ENCODE measurements at regions not wholly inside any gene's neighbourhood (a gene's known extent, or its start where the extent isn't known, plus 50 kb on each side); places are given as distances from the start of the nearest gene placed in this dataset.

DNA sequence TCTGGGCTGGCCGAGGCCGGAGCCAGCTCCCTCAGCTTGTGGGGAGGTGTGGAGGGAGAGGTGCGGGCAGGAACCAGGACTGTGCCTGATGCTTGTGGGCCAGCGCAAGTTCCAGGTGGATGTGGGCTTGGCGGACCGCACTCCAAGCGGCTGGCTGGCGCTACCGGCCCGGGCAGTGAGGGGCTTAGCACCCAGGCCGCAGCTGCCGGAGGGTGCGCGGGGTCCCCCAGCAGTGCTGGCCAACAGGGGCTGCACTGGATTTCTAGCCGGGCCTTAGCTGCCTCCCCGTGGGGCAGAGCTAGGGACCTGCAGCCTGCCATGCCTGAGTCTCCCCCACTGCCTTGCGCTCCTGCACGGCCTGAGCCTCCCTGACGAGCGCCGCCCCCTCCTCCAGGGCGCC, 242.8 kb downstream of the CCSER2 start:
- TF ChIP-seq, protein P1, sequence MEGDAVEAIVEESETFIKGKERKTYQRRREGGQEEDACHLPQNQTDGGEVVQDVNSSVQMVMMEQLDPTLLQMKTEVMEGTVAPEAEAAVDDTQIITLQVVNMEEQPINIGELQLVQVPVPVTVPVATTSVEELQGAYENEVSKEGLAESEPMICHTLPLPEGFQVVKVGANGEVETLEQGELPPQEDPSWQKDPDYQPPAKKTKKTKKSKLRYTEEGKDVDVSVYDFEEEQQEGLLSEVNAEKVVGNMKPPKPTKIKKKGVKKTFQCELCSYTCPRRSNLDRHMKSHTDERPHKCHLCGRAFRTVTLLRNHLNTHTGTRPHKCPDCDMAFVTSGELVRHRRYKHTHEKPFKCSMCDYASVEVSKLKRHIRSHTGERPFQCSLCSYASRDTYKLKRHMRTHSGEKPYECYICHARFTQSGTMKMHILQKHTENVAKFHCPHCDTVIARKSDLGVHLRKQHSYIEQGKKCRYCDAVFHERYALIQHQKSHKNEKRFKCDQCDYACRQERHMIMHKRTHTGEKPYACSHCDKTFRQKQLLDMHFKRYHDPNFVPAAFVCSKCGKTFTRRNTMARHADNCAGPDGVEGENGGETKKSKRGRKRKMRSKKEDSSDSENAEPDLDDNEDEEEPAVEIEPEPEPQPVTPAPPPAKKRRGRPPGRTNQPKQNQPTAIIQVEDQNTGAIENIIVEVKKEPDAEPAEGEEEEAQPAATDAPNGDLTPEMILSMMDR (IDR thresholded peaks at IDR 0.05; ENCODE audit: control extremely low read depth, extremely low read depth, low read depth, missing control alignments): no peak
- ChIA-PET POLR2A (no interaction called here), CTCF (interaction anchor here (1.4 kb wide), 1 partner anchor 29 kb away, joined by 3 read pairs; no protein-coding TSS in a partner anchor)
- DNase-seq (ENCODE audit: extremely low spot score): no peak

DNA sequence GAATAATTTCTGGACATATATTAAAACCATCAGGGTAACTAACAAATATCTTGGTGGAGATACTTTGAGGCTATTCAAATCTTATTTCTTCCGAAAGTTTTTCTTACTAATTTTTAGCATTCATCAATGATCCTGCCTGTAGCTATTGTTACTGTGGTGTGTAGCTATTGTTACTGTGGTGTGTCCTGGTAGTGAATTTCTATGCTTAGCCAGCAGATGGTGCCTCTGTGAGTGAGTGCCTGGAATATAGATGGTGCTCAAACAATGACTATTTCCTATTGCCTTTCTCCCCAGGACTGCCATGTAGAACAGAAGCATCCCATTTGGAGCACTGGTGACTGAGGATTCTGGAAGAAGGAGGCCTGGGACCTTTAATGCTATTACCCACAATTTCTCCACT, 245.7 kb downstream of the CCSER2 start:
- no peak for DNase-seq (ENCODE audit: extremely low spot score)
- POLR2A ChIA-PET: no interaction called here
- TF ChIP-seq, protein P1 (IDR thresholded peaks at IDR 0.05; ENCODE audit: control extremely low read depth, extremely low read depth, low read depth, missing control alignments): no peak
- CTCF ChIA-PET: no interaction called here

DNA sequence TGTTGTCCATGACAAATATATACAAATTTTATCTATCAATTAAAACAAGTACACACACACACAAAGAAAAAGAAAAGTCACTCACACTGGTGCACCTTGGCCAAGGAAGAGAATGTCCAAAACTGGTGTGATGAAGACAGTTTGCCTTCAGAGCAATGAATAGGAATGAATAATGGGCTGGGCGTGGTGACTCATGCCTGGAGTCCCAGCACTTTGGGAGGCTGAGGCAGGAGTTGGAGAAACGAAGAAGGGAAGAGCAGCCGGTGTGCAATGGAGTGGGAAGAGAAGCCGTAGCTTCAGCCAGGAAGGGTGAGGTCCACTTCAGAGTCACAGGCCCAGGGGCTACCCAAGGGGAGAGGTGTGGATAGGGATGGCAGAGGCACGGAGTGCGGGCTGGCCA, 253.6 kb downstream of the CCSER2 start:
- POLR2A ChIA-PET: interaction anchor here (0.7 kb wide), 1 partner anchor 233 kb away, joined by 3 read pairs; no protein-coding TSS in a partner anchor
- CTCF ChIA-PET: no interaction called here
- TF ChIP-seq, protein P1 (IDR thresholded peaks at IDR 0.05; ENCODE audit: control extremely low read depth, extremely low read depth, low read depth, missing control alignments): no peak
- DNase-seq (ENCODE audit: extremely low spot score): no peak

DNA sequence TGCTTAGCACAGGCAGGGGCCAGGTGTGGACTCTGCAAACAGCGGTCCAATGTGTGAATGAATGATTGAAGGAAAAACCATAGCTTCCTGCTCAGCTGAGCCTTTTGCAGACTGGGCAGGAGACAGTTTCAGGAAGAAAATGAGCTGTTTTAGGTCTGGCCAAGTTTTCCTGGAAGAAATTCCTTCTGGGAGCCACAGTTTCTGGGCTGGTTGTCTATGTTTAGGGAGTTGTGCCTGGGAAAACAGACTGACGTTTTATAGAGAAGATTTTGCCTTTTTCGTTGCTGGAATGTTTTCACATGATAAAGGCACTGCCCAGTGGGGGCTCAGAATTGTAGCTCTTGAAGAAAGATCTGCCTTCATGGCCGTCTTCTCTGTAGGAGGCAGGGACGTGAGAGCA, 255.1 kb downstream of the CCSER2 start:
- DNase-seq (ENCODE audit: extremely low spot score): no peak
- ChIA-PET POLR2A (no interaction called here), CTCF (interaction anchor here (1.1 kb wide), 1 partner anchor 10 kb away, joined by 3 read pairs; no protein-coding TSS in a partner anchor)
- TF ChIP-seq, protein P1 (IDR thresholded peaks at IDR 0.05; ENCODE audit: control extremely low read depth, extremely low read depth, low read depth, missing control alignments): no peak

DNA sequence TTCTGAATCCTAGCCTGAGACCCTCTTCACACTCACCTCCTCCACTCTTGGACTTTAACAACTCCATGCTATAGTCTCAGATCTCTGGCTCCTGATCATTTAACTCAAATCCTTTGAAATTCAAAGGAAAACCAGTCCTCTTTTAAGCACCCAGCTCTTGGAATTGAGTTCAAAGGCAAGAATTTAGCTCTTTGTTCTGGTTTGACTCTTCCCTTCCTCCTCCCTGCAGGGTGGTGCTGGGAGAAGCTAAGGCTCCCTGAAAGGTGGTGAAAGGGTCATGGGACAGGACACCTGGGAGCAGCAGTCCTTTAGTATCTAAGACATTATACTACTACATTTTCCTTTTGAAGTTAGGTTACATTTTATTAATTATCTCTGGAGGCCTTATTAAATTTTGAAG, 259.4 kb downstream of the CCSER2 start:
- CTCF ChIA-PET: interaction anchor here (1.4 kb wide), 1 partner anchor 36 kb away, joined by 5 read pairs; no protein-coding TSS in a partner anchor
- POLR2A ChIA-PET: no interaction called here

DNA sequence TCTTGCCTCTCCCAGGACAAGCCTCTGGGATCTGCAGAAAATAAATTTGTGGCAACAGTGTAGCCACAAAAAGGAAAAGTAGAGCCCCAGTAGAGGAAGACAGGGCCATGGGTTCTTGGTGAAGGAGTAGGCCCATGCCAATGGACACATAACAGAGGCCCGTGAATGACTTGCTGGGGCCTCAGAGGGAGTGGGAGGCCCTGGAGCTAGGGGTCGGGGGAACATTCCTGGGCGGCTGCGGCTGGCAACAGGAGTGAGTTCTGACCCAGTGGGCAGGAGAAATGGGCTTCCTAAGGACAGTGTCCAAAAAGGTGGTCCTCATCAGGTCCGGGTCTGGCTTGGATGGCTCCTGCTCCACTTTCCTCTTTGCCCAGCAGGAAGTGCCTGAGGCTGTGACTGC, 260.0 kb downstream of the CCSER2 start:
- ChIA-PET POLR2A (no interaction called here), CTCF (no interaction called here)
- TF ChIP-seq, protein P1 (IDR thresholded peaks at IDR 0.05; ENCODE audit: control extremely low read depth, extremely low read depth, low read depth, missing control alignments): no peak

More for the DNA sequence above, 259.4 kb downstream of the CCSER2 start:
- TF ChIP-seq, protein P1 (IDR thresholded peaks at IDR 0.05; ENCODE audit: control extremely low read depth, extremely low read depth, low read depth, missing control alignments): no peak
- DNase-seq (ENCODE audit: extremely low spot score): no peak

DNA sequence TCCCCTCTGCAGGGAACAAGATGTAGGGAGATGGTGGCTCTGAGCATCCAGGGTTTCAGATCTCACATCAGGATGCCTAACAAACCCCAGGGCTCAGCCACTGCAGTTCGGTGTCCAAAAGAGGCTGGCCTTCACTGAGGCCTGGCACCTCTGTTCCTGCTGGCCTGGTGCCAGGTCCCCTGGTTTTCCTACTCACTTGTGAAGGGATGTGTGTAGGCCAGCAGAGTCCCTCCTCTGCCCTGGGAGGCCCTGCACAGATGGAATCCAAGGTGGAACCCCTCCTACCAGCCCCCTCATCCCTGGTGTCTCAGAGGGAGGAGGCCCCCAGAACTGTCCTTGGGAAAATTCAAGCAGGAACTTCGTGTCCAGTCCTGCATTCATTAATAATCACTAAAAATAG, 260.6 kb downstream of the CCSER2 start:
- no peak for DNase-seq (ENCODE audit: extremely low spot score)
- TF ChIP-seq, protein P1 (IDR thresholded peaks at IDR 0.05; ENCODE audit: control extremely low read depth, extremely low read depth, low read depth, missing control alignments): no peak
- POLR2A ChIA-PET: no interaction called here
- CTCF ChIA-PET: no interaction called here

More for the DNA sequence above, 260.0 kb downstream of the CCSER2 start:
- no peak for DNase-seq (ENCODE audit: extremely low spot score)

All from GM10248 (cell line).